BE2C (cell line): ENCODE measurements at regions not wholly inside any gene's neighbourhood (a gene's known extent, or its start where the extent isn't known, plus 50 kb on each side); places are given as distances from the start of the nearest gene placed in this dataset.

ENCODE experiments used
- DNase-seq: peaks from one replicate; pipeline ENCODE4 v3.0.0-alpha.2; 2020
- H3K27me3 ChIP-seq: fragments of 250-450 bp; sonication (Bioruptor Pico); 2 replicates; pipeline ENCODE4 v1.5.1; 2020; ENCODE audit warnings: mild to moderate bottlenecking
- H3K36me3 ChIP-seq: fragments of 250-450 bp; sonication (Bioruptor Pico); 2 replicates; pipeline ENCODE4 v1.5.1; 2020; ENCODE audit warnings: mild to moderate bottlenecking
- H3K4me1 ChIP-seq: fragments of 250-450 bp; sonication (Bioruptor Pico); 2 replicates; pipeline ENCODE4 v1.5.1; 2020
- H3K4me3 ChIP-seq: 2 replicates; pipeline ENCODE4 v1.5.1; 2011; ENCODE audit warnings: low read depth, low read length
- H3K9me3 ChIP-seq: fragments of 250-450 bp; sonication (Bioruptor Pico); 2 replicates; pipeline ENCODE4 v1.5.1; 2020
- TF ChIP-seq, protein P1 (sequence below): IDR thresholded peaks from 2 replicates; pipeline ENCODE4 v1.5.1; 2012; ENCODE audit warnings: mild to moderate bottlenecking, low read depth, low read length

DNA sequence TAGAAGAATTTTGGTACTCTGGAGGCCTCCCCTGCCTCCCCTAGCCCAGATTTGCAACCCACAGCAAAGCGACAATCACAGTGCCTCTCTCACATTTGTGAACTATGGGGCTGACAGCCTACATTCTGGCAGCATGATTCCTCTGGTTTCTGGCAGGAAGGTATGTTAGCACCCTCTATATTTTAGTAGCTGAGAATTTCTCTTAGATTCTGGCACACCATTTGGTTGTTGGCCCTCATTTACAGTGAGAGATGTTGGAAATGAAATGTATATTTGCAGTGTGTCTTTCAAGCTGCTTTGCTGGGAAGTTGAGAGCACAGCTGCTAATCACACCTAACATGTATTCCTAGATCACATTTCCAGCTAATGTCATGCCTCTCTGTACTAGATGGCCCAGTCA is 735.0 kb downstream of the FGF9 start:
- no peak overlapping the region for H3K4me3 ChIP-seq
- no peaks in the 10 kb centered on the region for H3K9me3 ChIP-seq
- no peaks in the 10 kb centered on the region for H3K27me3 ChIP-seq
- no peaks in the 10 kb centered on the region for H3K4me1 ChIP-seq
- DNase-seq: no peak
- no peaks in the 10 kb centered on the region for H3K36me3 ChIP-seq
- TF ChIP-seq, protein P1, sequence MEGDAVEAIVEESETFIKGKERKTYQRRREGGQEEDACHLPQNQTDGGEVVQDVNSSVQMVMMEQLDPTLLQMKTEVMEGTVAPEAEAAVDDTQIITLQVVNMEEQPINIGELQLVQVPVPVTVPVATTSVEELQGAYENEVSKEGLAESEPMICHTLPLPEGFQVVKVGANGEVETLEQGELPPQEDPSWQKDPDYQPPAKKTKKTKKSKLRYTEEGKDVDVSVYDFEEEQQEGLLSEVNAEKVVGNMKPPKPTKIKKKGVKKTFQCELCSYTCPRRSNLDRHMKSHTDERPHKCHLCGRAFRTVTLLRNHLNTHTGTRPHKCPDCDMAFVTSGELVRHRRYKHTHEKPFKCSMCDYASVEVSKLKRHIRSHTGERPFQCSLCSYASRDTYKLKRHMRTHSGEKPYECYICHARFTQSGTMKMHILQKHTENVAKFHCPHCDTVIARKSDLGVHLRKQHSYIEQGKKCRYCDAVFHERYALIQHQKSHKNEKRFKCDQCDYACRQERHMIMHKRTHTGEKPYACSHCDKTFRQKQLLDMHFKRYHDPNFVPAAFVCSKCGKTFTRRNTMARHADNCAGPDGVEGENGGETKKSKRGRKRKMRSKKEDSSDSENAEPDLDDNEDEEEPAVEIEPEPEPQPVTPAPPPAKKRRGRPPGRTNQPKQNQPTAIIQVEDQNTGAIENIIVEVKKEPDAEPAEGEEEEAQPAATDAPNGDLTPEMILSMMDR: no peak

DNA sequence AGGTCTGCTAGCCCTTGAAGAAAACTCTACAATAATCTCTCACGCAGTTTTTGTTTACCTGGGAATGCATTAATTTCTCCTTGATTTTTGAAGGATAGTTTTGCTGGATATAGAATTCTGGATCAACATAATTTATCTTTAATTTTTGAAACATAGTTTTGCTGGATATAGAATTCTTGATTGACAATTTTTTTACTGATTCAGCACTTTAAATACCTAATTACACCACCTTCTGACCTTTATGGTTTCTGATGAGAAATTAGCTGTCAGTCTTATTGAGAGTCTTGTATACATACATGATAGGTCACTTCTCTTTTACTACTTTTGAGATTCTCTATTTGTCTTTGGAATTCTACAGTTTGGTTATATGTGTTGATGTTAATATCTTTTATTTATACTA is 741.6 kb downstream of the FGF9 start:
- no peaks in the 10 kb centered on the region; the same call in 1 of the 2 replicates for H3K9me3 ChIP-seq
- no peak for DNase-seq
- no peaks in the 10 kb centered on the region for H3K4me1 ChIP-seq
- H3K4me3 ChIP-seq: no peak overlapping the region
- TF ChIP-seq, protein P1: no peak
- no peaks in the 10 kb centered on the region for H3K36me3 ChIP-seq
- H3K27me3 ChIP-seq: no peaks in the 10 kb centered on the region

DNA sequence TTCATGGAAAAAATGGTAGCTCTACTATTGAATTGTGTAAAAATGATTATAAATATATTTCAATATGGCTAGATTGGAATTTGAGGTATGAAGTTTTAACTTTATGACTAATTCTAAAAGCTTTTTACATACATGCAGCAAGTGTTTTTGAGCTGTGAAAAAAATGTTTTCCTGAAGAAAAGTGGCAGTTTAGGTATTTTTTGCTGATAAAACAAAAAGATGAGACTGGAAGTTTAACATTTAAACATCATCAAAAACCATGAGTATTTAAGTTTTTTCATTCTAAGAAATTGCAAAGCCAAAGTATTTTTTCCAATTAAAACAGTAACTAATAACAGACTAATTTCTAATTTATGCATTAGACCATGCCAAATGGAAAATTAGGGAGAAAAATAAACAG is 751.1 kb downstream of the FGF9 start:
- DNase-seq: no peak
- H3K4me1 ChIP-seq: no peaks in the 10 kb centered on the region
- TF ChIP-seq, protein P1: no peak
- H3K36me3 ChIP-seq: no peaks in the 10 kb centered on the region
- no peaks in the 10 kb centered on the region for H3K27me3 ChIP-seq
- no peaks in the 10 kb centered on the region for H3K9me3 ChIP-seq
- H3K4me3 ChIP-seq: no peak overlapping the region

DNA sequence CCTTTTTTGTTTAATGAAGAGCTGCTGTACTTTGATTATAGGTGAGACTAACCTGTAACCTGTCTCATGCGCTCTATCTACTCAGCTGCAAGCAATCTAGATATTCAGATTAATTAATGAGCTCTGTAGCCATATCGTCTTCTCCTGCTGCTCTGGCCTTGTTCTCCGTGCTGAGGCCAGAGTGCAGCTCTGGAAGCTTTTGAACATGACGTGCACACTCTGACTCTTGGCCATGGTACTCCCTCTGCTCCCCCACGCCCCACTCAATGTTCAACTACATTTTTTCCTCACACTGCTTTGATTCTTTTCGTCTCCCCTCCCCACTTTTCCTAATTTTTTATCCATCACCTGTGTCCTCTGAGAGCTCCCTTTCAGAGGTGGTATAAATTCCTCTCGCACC is 751.8 kb downstream of the FGF9 start:
- Histone ChIP-seq H3K9me3 (no peaks in the 10 kb centered on the region), H3K36me3 (no peaks in the 10 kb centered on the region), H3K4me1 (no peaks in the 10 kb centered on the region), H3K4me3 (no peak overlapping the region), H3K27me3 (no peaks in the 10 kb centered on the region)
- no peak for DNase-seq
- TF ChIP-seq, protein P1: no peak

DNA sequence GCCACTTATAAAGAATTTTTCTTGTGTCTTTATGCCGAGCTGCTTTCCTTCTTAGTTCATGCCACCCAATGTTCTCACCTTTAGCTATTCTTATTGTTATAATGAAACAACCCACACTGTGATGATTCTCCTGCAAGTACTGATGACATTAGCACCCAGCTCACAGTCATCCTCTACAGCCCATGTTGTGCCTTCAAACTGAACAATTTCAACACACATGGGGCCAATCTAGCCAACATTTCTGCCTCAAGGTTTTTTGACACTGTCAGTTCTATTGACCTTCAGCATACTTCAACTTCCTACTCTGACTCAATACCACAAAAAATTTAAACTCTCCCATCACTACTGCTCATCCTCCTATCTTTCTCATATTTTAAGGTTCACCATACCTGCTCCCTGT is 752.4 kb downstream of the FGF9 start:
- H3K36me3 ChIP-seq: no peaks in the 10 kb centered on the region
- no peak overlapping the region for H3K4me3 ChIP-seq
- TF ChIP-seq, protein P1: no peak
- H3K4me1 ChIP-seq: no peaks in the 10 kb centered on the region
- no peak for DNase-seq
- H3K27me3 ChIP-seq: no peaks in the 10 kb centered on the region
- H3K9me3 ChIP-seq: no peaks in the 10 kb centered on the region

DNA sequence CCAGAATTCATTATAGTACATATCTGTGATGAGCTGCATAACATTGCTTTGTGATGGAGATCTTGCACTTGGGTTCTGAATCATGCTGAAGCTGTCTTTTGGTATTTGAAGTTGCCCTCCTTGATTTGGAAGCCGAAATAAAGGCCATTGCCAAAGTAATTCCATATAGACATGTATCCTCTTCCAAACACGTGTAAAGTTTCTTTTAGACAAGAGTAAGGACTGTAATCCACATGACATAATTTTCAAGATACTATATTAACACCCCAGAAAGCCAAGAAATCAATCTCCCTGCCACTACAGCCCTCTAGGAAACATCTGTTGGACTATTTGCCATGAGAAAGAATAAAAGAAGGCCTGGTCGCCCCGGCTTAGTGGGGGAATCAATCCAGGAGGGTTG is 754.2 kb downstream of the FGF9 start:
- H3K36me3 ChIP-seq: no peaks in the 10 kb centered on the region
- H3K4me1 ChIP-seq: no peaks in the 10 kb centered on the region
- no peak for DNase-seq
- H3K4me3 ChIP-seq: no peak overlapping the region
- TF ChIP-seq, protein P1: no peak
- H3K9me3 ChIP-seq: no peaks in the 10 kb centered on the region
- no peaks in the 10 kb centered on the region for H3K27me3 ChIP-seq
